ENCODE measurements at regions not wholly inside any gene's neighbourhood (a gene's known extent, or its start where the extent isn't known, plus 50 kb on each side); places are given as distances from the start of the nearest gene placed in this dataset.

DNA sequence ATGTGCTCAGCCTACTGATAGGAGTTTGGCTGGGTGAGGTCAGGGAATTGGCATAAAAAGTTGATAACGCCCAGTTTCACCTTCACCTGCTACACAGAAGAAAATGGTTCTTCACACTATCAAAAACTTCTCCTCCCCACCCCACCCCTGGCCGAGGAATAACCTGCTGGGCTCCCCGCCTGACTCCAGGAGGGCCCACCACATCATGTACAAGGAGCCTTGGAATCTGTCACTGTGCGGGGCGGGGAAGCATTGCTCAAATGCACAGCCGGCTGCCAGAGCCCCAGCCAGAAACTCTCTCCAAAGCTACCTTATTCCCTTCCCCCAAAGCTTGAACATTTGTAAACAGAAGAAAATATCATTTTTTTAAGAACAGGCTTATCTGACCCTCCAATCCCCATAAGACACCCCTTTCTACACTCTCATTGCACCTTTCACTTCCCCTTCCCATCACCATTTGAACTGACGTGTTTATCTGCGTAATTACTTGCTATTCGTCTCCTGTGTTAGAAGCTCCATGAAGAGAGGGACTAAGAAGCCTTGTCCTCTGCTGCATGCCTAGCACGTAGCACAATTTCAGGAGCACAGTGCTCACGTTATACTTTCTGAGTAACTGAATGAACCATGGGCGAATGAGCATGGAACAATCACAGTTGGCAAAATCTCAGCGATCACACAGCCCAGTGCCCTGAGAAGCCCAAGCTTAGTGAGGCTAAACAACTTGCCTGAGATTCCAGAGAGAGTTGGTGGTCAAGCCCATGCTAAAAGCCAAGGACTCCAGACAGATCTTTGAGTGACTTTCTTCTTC lies 82.9 kb downstream of the HES1 start:
- no peak for DNase-seq (ENCODE audit: low read depth)

DNA sequence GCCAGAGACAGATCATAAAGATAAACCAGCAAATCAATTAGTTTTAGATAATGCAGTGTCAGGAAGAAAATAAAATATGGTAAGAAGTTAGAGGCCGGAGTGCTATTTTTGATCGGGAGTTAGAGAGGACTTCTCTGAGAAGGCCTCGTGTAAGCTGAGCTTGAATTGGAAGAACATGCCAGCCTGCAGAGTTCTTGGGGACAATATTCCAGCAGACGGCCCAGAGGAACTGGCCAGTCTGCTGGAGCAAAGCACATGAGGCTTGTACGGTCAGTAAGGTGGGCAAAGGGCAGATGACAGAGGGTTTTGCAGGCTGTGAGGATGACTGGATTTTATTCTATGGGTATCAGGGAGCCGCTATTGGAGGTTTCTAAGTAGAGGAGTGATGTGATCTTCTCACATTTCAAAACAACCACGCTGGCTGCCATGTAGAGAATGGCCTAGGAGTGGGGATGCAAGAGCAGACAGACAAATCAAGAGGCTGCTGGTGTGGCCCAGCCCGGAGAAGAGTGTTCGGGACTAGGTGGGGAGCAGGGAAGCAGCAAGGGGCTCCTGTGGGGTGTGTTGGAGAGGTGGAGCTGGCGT lies 84.0 kb downstream of the HES1 start:
- DNase-seq (ENCODE audit: low read depth): no peak

DNA sequence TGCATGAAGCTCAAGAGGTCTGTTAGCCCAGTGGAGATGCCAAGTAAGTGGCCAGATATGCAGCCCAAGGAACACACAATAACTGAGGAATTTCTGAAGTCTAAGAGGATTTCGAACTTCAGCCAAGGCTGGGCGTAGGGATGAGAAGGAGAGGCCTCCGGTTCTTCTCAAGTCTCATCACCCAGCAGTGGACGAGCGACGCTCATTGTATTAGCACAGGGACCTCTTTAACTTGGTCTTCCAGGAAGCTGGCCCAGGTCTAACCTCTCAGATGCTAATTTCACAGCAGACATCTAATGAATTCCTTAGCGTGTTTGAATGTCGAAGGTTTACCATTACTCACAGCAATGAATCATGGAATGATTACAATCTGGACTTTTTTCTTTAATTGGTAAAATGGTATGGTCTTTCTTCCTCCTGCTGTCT lies 85.0 kb downstream of the HES1 start:
- no peak for DNase-seq (ENCODE audit: low read depth)

DNA sequence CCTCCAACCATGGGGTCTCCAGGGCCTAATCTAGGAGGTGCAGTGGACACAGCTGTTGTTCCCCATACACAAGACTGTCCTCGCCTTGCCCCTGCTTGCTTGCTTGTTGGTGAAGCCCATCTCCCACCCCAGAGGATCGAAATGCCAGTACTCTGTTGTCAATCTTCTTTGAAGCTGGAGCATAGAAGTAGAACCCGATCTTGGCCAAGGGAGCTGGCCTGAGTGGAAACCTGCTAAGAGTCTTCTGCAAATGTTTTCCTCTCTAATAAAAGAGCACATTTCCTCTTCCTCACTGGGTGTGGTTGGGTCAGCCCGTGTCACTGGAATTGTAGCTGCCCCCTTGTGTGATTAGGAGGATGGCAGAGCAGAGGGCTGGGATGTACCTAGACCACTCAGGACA lies 85.4 kb downstream of the HES1 start:
- no peak for DNase-seq (ENCODE audit: low read depth)

DNA sequence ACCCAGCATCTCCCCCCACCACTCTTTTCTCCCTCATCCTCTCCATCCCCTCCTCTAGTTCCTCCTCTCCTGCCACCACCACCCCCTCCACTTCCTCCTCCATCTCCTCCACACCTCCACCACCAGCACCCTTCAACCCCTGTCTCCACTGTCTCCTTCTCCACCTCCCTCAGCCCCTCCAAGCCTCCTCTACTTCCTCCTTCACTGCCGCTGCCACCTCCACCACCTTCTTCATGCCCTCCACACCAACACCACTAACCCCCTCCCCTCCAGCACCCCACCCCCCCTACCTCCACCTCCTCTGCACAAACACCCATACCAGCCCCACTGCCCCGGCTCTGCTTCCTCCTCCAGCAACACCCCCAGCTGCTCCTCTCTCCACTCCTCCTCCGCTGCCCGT lies 88.0 kb downstream of the HES1 start:
- DNase-seq (ENCODE audit: low read depth): no peak

DNA sequence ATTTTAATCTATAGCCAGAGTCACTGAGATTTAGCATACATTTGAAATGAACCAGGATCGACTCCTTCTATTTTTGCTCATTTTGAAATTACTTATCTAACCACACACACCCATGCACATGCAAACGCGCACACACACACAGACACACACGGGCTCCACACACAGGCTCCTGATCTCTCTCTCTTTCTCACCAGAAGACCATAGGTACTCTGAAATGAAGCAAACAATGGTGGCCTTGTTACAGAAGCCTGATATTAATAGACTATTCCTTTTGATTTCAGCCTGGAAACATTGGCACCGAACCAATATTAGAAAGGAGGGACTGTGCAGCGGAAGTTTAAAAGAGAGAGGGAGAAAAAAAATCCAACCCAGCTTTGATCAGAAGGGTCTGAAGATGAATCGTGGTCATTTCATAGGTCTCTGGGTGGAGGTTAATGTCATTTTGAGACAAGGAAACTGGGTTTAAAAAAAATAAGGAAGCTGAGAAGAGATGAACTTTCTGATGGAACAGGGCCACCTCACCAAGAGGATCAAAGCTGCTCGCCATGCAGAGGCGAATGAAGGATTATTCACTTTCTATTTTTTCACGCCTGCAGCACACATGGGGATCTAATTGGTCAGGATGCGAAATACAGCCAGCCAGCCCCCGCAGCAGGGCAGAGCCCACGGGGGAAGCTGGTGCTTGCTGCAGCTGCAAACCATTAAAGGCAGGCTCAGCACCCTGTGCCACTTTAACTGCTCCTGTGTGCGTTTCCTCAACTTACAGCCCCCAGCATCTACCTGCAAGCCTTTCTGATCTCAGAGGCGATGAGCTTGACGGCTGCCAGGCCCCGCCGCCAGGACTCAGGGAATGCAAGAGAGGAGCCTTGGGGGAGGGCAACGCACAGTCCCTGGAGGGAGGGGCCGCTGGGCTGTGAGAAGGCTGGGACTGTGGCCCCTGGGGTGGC lies 88.8 kb downstream of the HES1 start:
- no peak for DNase-seq (ENCODE audit: low read depth)

DNA sequence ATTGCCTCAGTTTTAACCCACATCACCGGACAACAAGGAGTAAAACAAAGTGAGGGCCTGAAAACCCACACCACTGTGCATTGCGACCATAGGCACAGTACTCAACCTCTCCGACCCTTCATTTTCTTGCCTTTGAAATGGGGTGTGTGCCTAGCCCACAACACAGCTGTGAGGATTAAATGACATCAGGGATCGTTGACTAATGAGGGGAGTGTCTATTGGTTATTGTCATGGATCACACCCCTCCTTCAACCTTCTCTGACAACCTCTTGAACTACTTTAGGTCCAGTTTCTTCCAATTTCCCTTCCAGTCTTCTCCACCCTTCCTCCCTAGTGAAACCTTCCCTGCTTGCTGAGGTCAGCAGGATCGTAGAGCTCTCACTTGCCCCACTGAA lies 89.5 kb downstream of the HES1 start:
- no peak for DNase-seq (ENCODE audit: low read depth)

DNA sequence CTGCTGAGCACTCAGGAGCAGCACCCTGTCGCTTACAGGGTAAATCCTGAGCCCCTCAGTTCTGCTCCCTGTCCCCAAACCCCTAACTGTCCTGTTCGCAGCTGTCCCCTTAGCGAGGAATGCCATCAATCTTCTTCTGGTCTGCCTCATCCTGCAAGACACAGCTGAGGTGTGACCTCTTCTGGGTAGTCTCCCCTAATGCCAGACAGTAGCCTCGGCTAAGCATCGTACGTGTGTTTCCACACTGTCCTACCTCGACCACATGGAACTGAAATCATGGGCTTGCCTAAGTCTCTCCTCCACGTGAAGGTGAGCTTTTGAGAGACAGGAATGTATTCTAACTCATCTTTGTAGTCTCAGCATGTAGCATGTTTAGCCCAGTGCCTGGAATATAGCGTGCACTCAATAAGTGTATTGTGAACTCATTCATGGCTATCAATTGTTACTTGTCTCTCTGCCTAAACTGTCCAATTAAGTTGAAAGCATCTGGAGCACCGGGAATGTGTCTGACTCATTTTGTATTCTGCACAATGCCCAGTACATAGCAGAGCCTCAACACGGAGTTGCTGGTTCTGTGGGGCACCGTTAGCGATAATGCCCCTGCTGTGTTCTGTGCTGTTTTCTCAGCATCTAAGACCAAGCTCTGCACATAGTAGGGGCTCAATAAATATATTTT lies 90.2 kb downstream of the HES1 start:
- DNase-seq (ENCODE audit: low read depth): no peak

DNA sequence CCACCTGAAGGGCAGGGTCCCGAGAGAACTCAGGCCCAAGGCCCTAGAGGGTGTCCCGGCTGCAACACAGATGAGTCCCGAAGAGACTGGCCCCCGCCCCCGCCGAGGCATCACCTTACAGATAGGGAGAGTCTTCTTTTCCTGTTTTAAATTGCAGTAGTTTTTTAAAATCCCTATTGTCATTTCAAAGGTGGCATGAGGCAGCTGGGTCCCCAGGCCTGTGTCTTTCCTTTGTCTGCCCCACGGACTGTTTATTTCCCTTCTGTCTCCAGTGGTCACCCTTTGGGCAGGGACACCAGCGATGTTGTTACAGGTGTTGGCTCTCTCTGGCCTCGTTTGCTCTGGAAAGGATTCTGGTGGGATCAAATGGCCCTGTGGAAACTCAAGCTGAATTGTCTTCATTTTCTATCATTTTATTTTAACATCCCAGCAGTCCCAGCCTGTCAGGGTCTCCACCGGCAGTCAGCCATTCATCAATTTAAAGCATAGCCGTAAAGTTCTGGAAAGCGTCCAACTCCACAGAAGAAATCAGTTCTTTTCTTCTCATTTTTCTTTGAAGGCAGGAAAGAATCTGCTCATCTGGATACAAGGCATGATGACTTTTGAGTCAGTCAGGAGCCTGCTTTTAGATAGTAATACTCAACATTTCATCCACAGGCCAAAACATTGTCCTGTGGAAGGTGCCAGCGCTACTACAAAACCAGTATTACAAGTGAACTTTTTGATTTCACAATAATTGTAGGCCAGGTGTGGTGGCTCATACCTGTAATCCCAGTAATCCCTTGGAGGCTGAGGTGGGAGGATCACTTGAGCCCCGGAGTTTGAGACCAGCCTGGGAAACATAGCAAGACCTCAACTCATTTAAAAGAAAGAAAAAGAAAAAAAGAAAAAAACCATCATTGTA lies 96.2 kb downstream of the HES1 start:
- no peak for DNase-seq (ENCODE audit: low read depth)

DNA sequence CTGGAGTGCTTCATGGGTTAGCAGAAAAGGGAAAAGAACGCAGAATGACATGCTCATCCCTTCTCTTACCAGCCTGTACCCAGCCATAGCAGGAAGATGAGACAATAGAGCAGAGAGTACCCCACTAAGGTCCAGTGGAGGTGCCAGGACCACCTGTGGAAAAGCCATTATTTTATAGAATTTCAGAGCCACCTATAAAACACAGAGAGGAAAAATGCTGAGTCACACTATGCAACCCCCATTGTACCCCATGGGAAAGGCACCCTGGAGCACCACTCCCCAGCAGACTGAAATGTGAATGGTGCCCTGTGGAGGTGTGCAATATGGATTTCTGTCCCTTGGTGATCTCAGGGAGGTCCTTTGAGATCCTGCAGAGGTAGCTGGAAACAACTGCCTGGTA lies 97.2 kb downstream of the HES1 start:
- no peak for DNase-seq (ENCODE audit: low read depth)

DNA sequence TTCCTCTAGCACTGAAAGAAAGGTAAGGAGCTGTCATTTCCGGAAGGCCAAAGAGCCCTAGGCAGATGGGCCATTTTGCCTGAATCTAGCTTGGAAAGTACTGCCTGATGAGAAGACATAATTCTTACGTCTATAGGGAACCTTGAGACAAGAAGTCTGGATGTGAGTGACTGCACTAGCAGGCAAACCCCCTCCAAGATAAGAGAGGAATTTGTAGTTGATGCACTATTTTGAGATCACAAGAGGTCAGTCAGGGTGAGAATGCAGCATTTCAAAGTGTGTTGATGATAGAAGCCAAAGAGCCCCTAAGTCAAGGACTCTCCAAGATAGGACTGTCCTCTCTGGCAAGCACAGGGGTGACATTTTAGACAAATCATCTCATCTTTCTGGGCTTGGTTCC lies 99.2 kb downstream of the HES1 start:
- DNase-seq (ENCODE audit: low read depth): no peak

DNA sequence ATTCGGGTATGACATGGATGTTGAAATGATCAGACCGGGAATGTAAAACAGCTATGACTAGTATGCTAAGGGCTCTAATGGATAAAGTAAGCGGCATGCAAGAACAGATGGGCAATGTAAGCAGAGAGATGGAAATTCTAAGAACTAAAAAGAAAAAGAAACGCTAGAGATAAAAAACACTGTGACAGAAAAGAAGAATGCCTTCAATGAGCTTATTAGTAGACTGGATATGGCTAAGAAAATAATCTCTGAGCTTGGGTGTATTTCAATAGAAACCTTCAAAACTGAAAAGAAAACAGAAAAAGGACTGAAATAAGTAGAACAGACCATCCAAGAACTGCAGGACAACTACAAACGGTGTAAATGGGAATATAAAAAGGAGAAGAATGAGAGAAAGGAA lies 101.2 kb downstream of the HES1 start:
- DNase-seq (ENCODE audit: low read depth): no peak

DNA sequence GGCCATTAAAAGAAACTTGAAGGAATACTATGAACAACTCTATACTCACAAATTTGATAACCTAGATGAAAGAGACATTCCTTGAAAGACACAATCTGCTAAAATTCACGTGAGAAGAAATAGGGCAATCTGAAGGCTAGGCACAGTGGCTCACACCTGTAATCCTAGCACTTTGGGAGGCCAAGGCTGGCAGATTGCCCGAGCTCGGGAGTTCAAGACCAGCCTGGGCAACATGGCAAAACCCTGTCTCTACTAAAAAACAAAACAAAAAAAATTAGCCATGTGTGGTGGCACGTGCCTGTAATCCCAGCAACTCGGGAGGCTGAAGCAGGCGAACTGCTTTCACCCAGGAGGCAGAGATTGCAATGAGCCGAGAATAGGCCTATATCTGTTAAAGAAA lies 104.8 kb downstream of the HES1 start:
- DNase-seq (ENCODE audit: low read depth): no peak

DNA sequence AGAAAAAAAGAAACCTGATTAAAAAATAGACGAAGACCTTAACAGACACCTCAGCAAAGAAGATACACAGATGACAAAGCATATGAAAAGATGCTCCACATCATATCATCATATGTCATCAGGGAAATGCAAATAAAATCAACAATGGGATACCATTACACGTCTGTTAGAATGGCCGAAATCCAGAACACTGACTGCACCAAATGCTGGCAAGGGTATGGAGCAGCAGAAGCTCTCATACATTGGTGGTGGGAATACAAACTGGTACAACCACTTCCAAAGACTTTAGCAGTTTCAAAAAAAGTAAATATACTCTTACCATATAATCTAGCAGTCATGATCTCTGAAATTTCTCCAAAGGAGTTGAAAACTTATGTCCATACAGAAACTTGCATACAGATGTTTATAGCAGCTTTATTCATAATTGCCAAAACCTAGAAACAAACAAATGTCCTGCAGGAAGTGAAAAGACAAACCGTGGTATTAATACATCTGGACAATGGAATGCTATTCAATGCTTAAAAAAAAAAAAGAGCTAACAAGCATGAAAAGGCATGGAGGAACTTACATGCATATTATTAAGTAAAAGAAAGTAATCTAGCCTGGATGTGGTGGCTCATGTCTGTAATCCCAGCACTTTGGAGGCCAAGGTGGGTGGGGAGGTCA lies 107.4 kb downstream of the HES1 start:
- DNase-seq (ENCODE audit: low read depth): no peak

DNA sequence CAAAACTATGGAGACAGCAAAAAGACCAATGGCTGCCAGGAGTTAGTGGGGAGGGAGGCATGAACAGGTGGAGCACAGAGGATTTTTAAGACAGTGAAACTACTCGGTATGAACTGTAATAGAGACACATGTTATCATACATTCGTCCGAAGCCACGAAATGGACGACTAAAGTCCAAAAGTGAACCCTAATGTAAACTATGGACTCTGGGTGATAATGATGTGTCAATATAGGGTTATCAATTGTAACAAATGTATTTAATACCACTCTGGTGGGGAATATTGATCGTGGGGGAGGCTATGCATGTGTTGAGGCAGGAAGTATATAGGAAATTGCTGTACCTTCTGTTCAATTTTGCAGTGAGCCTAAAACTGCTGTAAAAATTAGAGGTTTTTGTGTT lies 107.0 kb downstream of the CPN2 start:
- DNase-seq (ENCODE audit: low read depth): no peak

DNA sequence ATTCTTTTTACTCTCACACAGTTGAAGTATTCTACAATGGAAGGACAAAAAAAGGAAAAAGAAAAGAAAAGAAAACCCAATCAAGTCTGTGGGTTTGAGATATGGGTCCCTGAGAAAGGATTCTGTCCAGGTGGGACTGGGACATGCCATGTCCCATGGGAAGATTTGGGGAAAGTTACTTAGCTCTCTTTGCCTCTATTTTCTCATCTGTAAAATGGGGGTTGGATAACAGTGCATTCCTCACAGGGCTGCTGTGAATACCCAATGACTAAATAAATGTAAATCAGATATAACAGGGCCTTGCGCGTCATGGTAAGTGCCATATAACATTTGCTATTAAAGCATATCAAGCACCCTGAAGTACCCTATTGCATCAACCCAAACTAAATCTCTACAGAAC lies 105.7 kb downstream of the CPN2 start:
- no peak for DNase-seq (ENCODE audit: low read depth)

DNA sequence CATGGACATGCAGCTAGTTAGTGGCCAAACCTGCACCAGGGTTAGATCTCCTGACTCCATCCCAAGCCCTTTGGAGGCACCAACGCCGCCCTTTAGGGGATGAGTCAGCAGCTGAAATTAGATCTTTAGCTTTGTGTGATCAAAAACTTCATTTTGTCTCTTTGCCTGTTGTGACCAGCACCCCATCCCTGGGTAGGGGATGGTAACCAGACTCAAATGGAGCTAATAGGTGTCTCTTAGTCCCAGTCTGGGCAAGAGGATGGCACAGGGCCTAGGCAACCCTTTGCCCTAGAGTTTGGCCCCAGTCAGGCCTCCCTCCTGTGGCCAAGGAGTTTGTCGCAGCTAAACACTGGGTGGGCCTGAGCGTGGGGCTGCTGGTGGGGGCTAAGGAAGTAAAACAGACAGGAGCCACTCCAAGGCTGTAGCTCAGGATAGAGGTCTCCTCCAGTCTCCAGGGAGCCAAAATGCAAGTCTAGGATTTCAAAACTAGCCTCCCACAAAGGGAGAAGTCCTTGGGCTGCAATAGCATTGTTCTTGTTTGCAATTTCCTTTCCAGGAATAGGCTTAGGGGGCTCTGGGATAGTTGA lies 105.1 kb downstream of the CPN2 start:
- no peak for DNase-seq (ENCODE audit: low read depth)

DNA sequence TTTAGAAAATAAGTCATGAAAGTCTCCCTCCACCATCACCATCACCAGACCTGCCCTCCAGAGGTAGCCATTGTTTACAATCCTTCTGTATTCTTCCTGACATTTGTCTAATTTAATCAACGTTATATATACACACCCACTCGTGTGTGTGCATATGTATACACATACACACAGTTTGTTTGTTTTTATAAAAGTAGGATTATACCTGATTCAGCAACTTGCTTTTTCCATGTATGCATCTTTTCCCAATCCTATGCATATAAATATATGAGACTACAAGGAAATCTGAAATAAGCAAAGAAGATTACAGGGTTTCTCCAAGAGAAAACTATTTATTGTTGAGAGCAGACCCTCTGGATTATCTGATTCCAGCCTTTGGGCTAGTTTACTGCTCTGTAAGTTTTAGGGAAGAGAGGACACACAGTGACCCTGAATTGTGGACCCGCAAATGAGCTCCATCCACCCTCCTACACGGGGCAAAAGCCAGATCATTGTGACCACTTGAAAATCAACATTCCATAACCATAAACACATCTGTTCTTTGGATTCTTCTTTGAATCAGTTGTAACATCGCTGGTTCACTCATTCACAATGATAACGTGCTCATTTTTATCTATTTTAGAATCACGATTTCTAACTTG lies 104.3 kb downstream of the CPN2 start:
- DNase-seq (ENCODE audit: low read depth): no peak

DNA sequence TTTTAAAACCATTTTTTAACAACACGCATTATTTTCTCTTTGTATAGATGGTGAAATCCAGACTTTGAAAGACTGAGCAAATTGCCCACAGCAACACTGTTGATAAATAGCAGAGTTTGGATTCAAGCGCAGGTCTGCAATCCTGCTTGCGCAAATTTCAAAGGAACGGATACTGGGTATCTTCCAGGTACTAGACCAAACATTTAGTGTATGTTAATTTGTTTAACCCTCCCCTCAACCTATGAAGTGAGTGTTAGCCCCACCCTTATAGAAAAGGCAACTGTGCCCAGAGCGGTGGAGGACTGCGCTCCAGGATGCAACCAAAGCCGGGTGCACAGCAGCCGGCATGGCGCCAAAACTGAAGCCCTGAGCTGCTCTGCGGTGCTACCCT lies 103.8 kb downstream of the CPN2 start:
- DNase-seq (ENCODE audit: low read depth): no peak
